K562 (cell line): ENCODE measurements at regions not wholly inside any gene's neighbourhood (a gene's known extent, or its start where the extent isn't known, plus 50 kb on each side); places are given as distances from the start of the nearest gene placed in this dataset.

Experiments
- ATAC-seq: fragments of 200-7000 bp; cut with Tn5 transposase; 3 replicates; pipeline ENCODE4 v1.9.1; 2020; ENCODE audit warnings: moderate library complexity
- BruUV-seq: library from RNA; stranded (reverse); fragments of 400-500 nt; replicated peaks from 2 replicates; lab custom pipeline; 2021; lab: Mats Ljungman, UMichigan
- CTCF ChIA-PET: fragments of 300-600 bp; formaldehyde crosslinking; extraction: SDS; loops from one replicate; lab custom pipeline; 2021; ENCODE audit warnings: low intra/inter-chr PET ratio; lab: Yijun Ruan, JAX
- POLR2A ChIA-PET: fragments of 300-600, 350-650 bp; sonication (Branson Sonifier 250); formaldehyde crosslinking; extraction: SDS; loops from one replicate; lab custom pipeline; 2021; ENCODE audit warnings: antibody characterized with exemption, inconsistent platforms; lab: Yijun Ruan, JAX
- DNase-seq, 4 experiments: peaks; one replicate each; pipeline versions ENCODE4 v3.0.0 to v3.0.0-alpha.2; 2011 to 2018; ENCODE audit warnings: low spot score in 3 of 4, mixed read lengths in 3 of 4; ENCODE audit errors: extremely low read depth in 1 of 4
- FAIRE-seq: peaks from 2 replicates; lab custom pipeline; 2011; peaks lifted over from hg19 to GRCh38; lab: Jason Lieb, UNC
- H2AFZ ChIP-seq: 2 replicates; pipeline ENCODE4 v1.6.0; 2011; ENCODE audit warnings: low read depth, low read length, control low read depth, inconsistent platforms
- H3K27ac ChIP-seq: fragments of 200-600 bp; 3 replicates; pipeline ENCODE4 v1.8.0; 2011; ENCODE audit warnings: low read depth, mild to moderate bottlenecking, control low read depth, inconsistent platforms, low read length, moderate library complexity, mixed read lengths; ENCODE audit errors: extremely low read depth
- H3K27me3 ChIP-seq, 2 experiments: fragments of 300-600 bp in 1 of 2; 2 replicates in 1 of 2; 3 replicates in 1 of 2; pipeline versions ENCODE4 v1.6.0 to v1.8.0; 2011; ENCODE audit warnings: inconsistent platforms in 2 of 2, low read length in 2 of 2, mild to moderate bottlenecking in 1 of 2, mixed read lengths in 1 of 2, moderate library complexity in 1 of 2; ENCODE audit not compliant: control insufficient read depth in 2 of 2, insufficient read depth in 2 of 2
- H3K36me3 ChIP-seq: fragments of 300-600 bp; 3 replicates; pipeline ENCODE4 v1.8.0; 2011; ENCODE audit warnings: mild to moderate bottlenecking, low read length, inconsistent platforms; ENCODE audit not compliant: control insufficient read depth, insufficient read depth
- H3K4me1 ChIP-seq, 2 experiments: fragments of 200-600 bp in 1 of 2; replicated peaks in 1 of 2; 2 replicates in 1 of 2; 3 replicates in 1 of 2; pipeline versions ENCODE4 v1.5.1 to v1.8.0; 2011; ENCODE audit warnings: inconsistent platforms in 2 of 2, low read length in 2 of 2, mild to moderate bottlenecking in 1 of 2, mixed read lengths in 1 of 2, moderate library complexity in 1 of 2; ENCODE audit not compliant: control insufficient read depth in 2 of 2, insufficient read depth in 2 of 2
- H3K4me2 ChIP-seq: 2 replicates; pipeline ENCODE4 v1.6.1; 2011; ENCODE audit warnings: low read length, control low read depth, inconsistent platforms, mixed read lengths; ENCODE audit not compliant: insufficient read depth
- H3K4me3 ChIP-seq: fragments of 200-600 bp; sonication (generic), shearing (Covaris generic); 2 replicates; pipeline ENCODE4 v1.5.1; 2016; ENCODE audit warnings: control low read depth, inconsistent platforms
- H3K79me2 ChIP-seq: fragments of 200-600 bp; 3 replicates; pipeline ENCODE4 v1.8.0; 2011; ENCODE audit warnings: low read length, inconsistent platforms; ENCODE audit not compliant: control insufficient read depth, insufficient read depth
- H3K9ac ChIP-seq, 2 experiments: 2 replicates each; pipeline versions ENCODE4 v1.6.0 to v1.6.1; 2011; ENCODE audit warnings: low read depth in 2 of 2, low read length in 2 of 2, control low read depth in 1 of 2, inconsistent platforms in 1 of 2, mild to moderate bottlenecking in 1 of 2, mixed read lengths in 1 of 2; ENCODE audit not compliant: insufficient read depth in 1 of 2
- H3K9me1 ChIP-seq: one replicate; pipeline ENCODE4 v1.6.0; 2011; ENCODE audit warnings: inconsistent platforms, mild to moderate bottlenecking, low read length, moderate library complexity; ENCODE audit not compliant: control insufficient read depth, insufficient read depth
- H3K9me3 ChIP-seq: replicated peaks from 2 replicates; pipeline ENCODE4 v1.5.1; 2011; ENCODE audit warnings: low read depth, low read length, inconsistent platforms; ENCODE audit not compliant: control insufficient read depth, insufficient read depth
- H4K20me1 ChIP-seq: replicated peaks from 2 replicates; pipeline ENCODE4 v1.6.1; 2011; ENCODE audit warnings: low read length, inconsistent platforms, mixed read lengths; ENCODE audit not compliant: control insufficient read depth, insufficient read depth
- BCOR ChIP-seq: fragments of 450-650 bp; IDR thresholded peaks from 2 replicates; pipeline ENCODE4 v1.6.1; 2016
- CBFA2T3 ChIP-seq: fragments of 450-650 bp; IDR thresholded peaks from 2 replicates; pipeline ENCODE4 v1.6.1; 2017
- CCNT2 ChIP-seq: IDR thresholded peaks from 2 replicates; pipeline ENCODE4 v1.6.1; 2011; ENCODE audit warnings: borderline replicate concordance, low read depth, mild to moderate bottlenecking, moderate library complexity, mixed read lengths, low read length; ENCODE audit not compliant: insufficient read length; ENCODE audit errors: extremely low read depth
- DPF2 ChIP-seq: fragments of 450-650 bp; IDR thresholded peaks from 2 replicates; pipeline ENCODE4 v1.6.1; 2016
- GTF2E2 ChIP-seq: fragments of 200-800 bp; sonication (Bioruptor generic); IDR thresholded peaks from 2 replicates; pipeline ENCODE4 v1.6.1; 2016; ENCODE audit warnings: missing genetic modification characterization, missing compliant biosample characterization
- NCOR1 ChIP-seq: fragments of 450-650 bp; IDR thresholded peaks from 2 replicates; pipeline ENCODE4 v1.6.1; 2016; ENCODE audit warnings: mild to moderate bottlenecking, moderate library complexity
- NFATC3 ChIP-seq: fragments of 450-650 bp; IDR thresholded peaks from 2 replicates; pipeline ENCODE4 v1.6.1; 2017; ENCODE audit warnings: mild to moderate bottlenecking
- SMAD3 ChIP-seq: fragments of 450-650 bp; formaldehyde crosslinking; conservative IDR thresholded peaks from 2 replicates; pipeline ENCODE4 v1.4.0; 2020; ENCODE audit warnings: mild to moderate bottlenecking
- ZNF436 ChIP-seq: fragments of 250-450, 450-650 bp; sonication (Bioruptor Pico); formaldehyde crosslinking; IDR thresholded peaks from 2 replicates; pipeline ENCODE4 v1.7.0; 2020; ENCODE audit warnings: mild to moderate bottlenecking
- ZNF589 ChIP-seq: fragments of 200-800 bp; sonication (Bioruptor generic); IDR thresholded peaks from 2 replicates; pipeline ENCODE4 v1.6.1; 2016; ENCODE audit warnings: low read depth, missing genetic modification characterization, missing compliant biosample characterization
- WGBS: fragments of 100-300 bp; shearing (Covaris generic); methylation state at CpG from one replicate; pipeline ENCODE4 v1.1.6; 2016; ENCODE audit warnings: low coverage, mixed read lengths; ENCODE audit not compliant: insufficient coverage; ENCODE audit errors: missing lambda C conversion rate; 5-methylcytosine and 5-hydroxymethylcytosine counted together
- in situ Hi-C: fragments of 300-500 bp; cut with MboI; formaldehyde crosslinking; loops from 4 replicates; pipeline ENCODE4 v1.15.0; 2018; ENCODE audit warnings: inconsistent platforms, mixed read lengths
- intact Hi-C: fragments of 100-400 bp; cut with micrococcal nuclease; formaldehyde crosslinking; loops from 2 replicates; pipeline ENCODE4 v1.14.2; 2022
- TF ChIP-seq, protein P1 (sequence below): fragments of 450-650 bp; IDR thresholded peaks from 2 replicates; pipeline ENCODE4 v1.6.1; 2016
- TF ChIP-seq, protein P2 (sequence below): fragments of 200-800 bp; sonication (Bioruptor generic); IDR thresholded peaks from 2 replicates; pipeline ENCODE4 v1.6.1; 2016; ENCODE audit warnings: missing genetic modification characterization, missing compliant biosample characterization
- TF ChIP-seq, protein P3 (sequence below): fragments of 450-650 bp; IDR thresholded peaks from 2 replicates; pipeline ENCODE4 v1.6.1; 2016; ENCODE audit warnings: low read depth, mild to moderate bottlenecking, moderate library complexity
- TF ChIP-seq, protein P4 (sequence below): fragments of 250-450 bp; sonication (Bioruptor Pico); IDR thresholded peaks from 2 replicates; pipeline ENCODE4 v1.4.0; 2020; ENCODE audit warnings: mild to moderate bottlenecking, moderate library complexity, borderline replicate concordance

DNA sequence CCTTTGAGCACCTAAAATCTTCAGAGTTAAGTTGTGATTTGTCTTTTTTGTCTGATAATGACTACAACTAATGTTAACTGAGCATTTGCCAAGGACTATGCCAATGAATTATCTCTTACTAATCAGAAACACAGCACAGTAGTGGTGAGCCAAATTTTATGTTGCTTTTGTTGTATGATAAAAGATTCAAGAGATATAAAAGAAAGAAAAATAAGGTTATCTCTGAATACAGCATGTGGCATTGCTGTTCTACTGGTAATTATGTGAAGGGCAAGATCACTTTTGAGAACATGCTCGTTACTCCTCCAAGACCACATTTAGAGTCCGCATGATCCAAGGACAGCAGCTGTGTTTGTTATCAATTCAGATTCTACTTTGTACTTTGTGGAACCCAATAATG is 133.4 kb upstream of the MYLIP start:
- H3K36me3 ChIP-seq = no peaks in the 10 kb centered on the region
- no TSS peak for BruUV-seq
- TF ChIP-seq NFATC3 (0 out of 2 replicates have a peak, but pooled peaks have one; percentile 25), CBFA2T3 (peak; percentile 50), GTF2E2 (0 out of 2 replicates have a peak, but pooled peaks have one; percentile 69), ZNF589 (CRISPR knock-in tag) (no peak), ZNF436 (CRISPR knock-in tag) (no peak), SMAD3 (CRISPR knock-in tag) (no peak), BCOR (no peak), NCOR1 (0 out of 2 replicates have a peak, but pooled peaks have one; percentile 10), DPF2 (no peak), CCNT2 (peak; percentile 9)
- TF ChIP-seq, protein P1, sequence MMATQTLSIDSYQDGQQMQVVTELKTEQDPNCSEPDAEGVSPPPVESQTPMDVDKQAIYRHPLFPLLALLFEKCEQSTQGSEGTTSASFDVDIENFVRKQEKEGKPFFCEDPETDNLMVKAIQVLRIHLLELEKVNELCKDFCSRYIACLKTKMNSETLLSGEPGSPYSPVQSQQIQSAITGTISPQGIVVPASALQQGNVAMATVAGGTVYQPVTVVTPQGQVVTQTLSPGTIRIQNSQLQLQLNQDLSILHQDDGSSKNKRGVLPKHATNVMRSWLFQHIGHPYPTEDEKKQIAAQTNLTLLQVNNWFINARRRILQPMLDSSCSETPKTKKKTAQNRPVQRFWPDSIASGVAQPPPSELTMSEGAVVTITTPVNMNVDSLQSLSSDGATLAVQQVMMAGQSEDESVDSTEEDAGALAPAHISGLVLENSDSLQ = no peak
- TF ChIP-seq, protein P2, sequence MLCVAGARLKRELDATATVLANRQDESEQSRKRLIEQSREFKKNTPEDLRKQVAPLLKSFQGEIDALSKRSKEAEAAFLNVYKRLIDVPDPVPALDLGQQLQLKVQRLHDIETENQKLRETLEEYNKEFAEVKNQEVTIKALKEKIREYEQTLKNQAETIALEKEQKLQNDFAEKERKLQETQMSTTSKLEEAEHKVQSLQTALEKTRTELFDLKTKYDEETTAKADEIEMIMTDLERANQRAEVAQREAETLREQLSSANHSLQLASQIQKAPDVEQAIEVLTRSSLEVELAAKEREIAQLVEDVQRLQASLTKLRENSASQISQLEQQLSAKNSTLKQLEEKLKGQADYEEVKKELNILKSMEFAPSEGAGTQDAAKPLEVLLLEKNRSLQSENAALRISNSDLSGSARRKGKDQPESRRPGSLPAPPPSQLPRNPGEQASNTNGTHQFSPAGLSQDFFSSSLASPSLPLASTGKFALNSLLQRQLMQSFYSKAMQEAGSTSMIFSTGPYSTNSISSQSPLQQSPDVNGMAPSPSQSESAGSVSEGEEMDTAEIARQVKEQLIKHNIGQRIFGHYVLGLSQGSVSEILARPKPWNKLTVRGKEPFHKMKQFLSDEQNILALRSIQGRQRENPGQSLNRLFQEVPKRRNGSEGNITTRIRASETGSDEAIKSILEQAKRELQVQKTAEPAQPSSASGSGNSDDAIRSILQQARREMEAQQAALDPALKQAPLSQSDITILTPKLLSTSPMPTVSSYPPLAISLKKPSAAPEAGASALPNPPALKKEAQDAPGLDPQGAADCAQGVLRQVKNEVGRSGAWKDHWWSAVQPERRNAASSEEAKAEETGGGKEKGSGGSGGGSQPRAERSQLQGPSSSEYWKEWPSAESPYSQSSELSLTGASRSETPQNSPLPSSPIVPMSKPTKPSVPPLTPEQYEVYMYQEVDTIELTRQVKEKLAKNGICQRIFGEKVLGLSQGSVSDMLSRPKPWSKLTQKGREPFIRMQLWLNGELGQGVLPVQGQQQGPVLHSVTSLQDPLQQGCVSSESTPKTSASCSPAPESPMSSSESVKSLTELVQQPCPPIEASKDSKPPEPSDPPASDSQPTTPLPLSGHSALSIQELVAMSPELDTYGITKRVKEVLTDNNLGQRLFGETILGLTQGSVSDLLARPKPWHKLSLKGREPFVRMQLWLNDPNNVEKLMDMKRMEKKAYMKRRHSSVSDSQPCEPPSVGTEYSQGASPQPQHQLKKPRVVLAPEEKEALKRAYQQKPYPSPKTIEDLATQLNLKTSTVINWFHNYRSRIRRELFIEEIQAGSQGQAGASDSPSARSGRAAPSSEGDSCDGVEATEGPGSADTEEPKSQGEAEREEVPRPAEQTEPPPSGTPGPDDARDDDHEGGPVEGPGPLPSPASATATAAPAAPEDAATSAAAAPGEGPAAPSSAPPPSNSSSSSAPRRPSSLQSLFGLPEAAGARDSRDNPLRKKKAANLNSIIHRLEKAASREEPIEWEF = 0 out of 2 replicates have a peak, but pooled peaks have one; percentile 2
- TF ChIP-seq, protein P3, sequence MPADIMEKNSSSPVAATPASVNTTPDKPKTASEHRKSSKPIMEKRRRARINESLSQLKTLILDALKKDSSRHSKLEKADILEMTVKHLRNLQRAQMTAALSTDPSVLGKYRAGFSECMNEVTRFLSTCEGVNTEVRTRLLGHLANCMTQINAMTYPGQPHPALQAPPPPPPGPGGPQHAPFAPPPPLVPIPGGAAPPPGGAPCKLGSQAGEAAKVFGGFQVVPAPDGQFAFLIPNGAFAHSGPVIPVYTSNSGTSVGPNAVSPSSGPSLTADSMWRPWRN = no peak
- TF ChIP-seq, protein P4, sequence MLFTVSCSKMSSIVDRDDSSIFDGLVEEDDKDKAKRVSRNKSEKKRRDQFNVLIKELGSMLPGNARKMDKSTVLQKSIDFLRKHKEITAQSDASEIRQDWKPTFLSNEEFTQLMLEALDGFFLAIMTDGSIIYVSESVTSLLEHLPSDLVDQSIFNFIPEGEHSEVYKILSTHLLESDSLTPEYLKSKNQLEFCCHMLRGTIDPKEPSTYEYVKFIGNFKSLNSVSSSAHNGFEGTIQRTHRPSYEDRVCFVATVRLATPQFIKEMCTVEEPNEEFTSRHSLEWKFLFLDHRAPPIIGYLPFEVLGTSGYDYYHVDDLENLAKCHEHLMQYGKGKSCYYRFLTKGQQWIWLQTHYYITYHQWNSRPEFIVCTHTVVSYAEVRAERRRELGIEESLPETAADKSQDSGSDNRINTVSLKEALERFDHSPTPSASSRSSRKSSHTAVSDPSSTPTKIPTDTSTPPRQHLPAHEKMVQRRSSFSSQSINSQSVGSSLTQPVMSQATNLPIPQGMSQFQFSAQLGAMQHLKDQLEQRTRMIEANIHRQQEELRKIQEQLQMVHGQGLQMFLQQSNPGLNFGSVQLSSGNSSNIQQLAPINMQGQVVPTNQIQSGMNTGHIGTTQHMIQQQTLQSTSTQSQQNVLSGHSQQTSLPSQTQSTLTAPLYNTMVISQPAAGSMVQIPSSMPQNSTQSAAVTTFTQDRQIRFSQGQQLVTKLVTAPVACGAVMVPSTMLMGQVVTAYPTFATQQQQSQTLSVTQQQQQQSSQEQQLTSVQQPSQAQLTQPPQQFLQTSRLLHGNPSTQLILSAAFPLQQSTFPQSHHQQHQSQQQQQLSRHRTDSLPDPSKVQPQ (CRISPR knock-in tag) = no peak

More for the DNA sequence above, 133.4 kb upstream of the MYLIP start:
- Histone ChIP-seq H3K4me1 (peaks cover 9 to 58% of the 10 kb centered on the region in 2 experiments), H3K27me3 (no peaks in the 10 kb centered on the region), H3K9me1 (no peaks in the 10 kb centered on the region), H3K4me3 (no peak overlapping the region), H4K20me1 (no peaks in the 10 kb centered on the region), H3K9me3 (no peaks in the 10 kb centered on the region), H3K79me2 (no peaks in the 10 kb centered on the region), H3K9ac (peak overlapping the region in 1 of 2 experiments; percentile 53; a peak in 2 of 4 replicates), H3K4me2 (peak overlapping the region; percentile 41; the same call in 1 of the 2 replicates), H2AFZ (peak overlapping the region; percentile 71), H3K27ac (peak overlapping the region; percentile 49; the same call in 2 of the 3 replicates)
- ATAC-seq = no peak; the same call in 2 of the 3 replicates
- 24% methylated on average over 2 of the region's 2 CpGs for WGBS
- intact Hi-C loops = no loop called here
- DNase-seq = no peak
- no peak for FAIRE-seq
- CTCF ChIA-PET = no interaction called here
- POLR2A ChIA-PET = interaction anchor here (0.7 to 2.5 kb wide), 9 partner anchors 7 to 136 kb away, joined by 3 to 6 read pairs (median 4); partner anchors contain the start of gene MYLIP
- in situ Hi-C loops = no loop called here
